ENCODE measurements at regions not wholly inside any gene's neighbourhood (a gene's known extent, or its start where the extent isn't known, plus 50 kb on each side); places are given as distances from the start of the nearest gene placed in this dataset.

DNA sequence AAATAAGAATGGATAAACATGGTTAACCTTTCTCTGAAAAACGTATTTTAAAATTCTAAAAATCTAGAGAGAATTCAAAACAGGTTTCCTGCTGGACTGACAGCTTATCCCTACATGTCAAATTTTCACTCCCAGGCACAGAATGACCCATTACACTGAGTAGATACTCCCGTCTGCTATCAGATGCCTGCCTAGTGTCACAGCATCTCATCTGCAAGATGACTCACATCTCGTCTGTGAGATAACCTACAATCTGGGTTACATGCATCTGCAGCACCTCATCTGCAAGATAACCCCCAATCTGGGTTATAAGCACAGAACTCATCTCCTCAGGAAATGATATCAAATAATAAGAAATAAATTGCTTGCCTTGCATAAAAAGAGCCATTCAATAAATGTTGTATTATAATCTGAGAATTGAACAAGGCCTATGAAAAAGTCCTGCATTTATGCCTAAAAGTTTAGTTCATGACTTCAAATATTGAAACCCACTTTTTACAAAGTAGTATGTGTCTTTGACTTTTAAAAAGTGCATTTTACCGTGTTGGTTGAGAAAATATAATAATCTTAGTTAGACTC, 188.3 kb upstream of the THBS1 start:
- TF ChIP-seq, protein P1, sequence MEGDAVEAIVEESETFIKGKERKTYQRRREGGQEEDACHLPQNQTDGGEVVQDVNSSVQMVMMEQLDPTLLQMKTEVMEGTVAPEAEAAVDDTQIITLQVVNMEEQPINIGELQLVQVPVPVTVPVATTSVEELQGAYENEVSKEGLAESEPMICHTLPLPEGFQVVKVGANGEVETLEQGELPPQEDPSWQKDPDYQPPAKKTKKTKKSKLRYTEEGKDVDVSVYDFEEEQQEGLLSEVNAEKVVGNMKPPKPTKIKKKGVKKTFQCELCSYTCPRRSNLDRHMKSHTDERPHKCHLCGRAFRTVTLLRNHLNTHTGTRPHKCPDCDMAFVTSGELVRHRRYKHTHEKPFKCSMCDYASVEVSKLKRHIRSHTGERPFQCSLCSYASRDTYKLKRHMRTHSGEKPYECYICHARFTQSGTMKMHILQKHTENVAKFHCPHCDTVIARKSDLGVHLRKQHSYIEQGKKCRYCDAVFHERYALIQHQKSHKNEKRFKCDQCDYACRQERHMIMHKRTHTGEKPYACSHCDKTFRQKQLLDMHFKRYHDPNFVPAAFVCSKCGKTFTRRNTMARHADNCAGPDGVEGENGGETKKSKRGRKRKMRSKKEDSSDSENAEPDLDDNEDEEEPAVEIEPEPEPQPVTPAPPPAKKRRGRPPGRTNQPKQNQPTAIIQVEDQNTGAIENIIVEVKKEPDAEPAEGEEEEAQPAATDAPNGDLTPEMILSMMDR (IDR thresholded peaks at IDR 0.05): no peak

GRCh38 chr15:39393575-39394335, 187.1 kb upstream of the THBS1 start:
- TF ChIP-seq, protein P1 (IDR thresholded peaks at IDR 0.05): no peak

DNA sequence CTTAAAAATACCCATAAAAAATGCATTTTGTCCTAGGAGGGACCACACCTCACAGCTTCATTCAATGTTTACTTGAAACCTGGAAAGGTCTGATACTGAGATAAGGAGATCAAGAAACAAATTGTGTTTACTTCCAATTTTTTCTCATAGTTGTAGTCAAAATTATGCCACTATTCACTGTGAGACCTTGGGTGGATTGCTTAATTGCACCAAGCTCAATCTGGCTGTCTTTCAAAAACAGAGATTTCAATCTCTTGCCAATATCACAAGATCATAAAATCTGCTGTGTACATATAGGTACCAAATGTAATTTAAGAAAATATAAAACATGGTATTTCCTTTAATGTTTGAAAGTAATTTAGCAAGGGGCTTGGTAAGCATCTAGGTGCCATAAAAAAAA, 186.4 kb upstream of the THBS1 start:
- TF ChIP-seq, protein P1 (IDR thresholded peaks at IDR 0.05): no peak

DNA sequence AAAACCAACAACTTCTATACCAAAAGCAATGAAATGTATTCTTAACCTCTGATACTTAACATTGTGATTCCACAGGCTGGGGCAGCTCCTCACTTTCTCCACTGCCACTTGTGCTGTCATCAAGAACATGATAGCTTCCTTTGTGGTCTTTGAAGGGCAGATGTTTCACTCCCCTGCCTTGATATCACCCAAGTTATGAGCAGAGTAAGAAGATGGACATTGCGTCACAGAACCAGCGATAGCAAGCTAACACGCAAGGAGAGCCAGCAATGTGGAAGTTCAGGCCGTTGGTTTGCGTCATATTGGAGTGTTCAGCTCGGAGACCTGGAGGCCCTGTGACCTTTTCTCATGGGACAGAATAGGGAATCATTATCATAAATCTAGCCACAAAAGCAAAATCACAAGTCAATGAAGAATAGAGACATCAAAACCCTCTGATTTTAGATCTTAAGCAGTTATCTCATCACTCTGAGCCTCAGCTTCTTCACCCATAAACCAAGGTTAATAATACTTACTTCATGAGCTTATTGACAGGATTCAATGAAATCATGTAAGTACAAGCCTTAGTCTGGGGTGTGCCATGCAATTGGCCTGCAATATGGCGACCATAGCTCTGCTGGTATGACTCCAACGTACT, 183.8 kb upstream of the THBS1 start:
- TF ChIP-seq, protein P1 (IDR thresholded peaks at IDR 0.05): no peak

DNA sequence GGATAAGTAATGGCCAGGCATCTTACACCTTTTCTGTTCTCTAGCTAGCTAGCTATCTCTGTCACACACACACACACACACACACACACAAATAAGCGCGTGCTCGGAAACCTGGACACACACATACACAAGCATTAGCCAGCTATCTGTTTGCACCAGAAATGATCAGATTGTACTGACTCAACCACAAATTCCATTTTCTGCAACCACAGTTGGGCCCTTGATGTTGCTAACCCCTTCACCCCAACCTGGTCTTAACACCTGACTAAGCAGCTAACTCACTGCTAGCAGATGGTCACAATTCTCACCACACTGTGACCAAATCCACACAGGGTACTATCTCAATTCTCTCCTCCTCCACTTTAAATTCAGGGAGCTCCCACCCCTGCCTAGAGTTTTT, 183.0 kb upstream of the THBS1 start:
- TF ChIP-seq, protein P1 (IDR thresholded peaks at IDR 0.05): no peak

- TF ChIP-seq, protein P1 (IDR thresholded peaks at IDR 0.05): no peak
Measured at GRCh38 chr15:39399600-39399999, 181.3 kb upstream of the THBS1 start.

GRCh38 chr15:39400002-39400401, 180.9 kb upstream of the THBS1 start:
- TF ChIP-seq, protein P1 (IDR thresholded peaks at IDR 0.05): no peak

Measured in LNCAP (cell line).